ENCODE measurements at regions not wholly inside any gene's neighbourhood (a gene's known extent, or its start where the extent isn't known, plus 50 kb on each side); places are given as distances from the start of the nearest gene placed in this dataset.

GRCh38 chr7:51918581-51918980 is 602.0 kb upstream of the COBL start:
- TF ChIP-seq CTCF (IDR thresholded peaks at IDR 0.05), result no peak

GRCh38 chr7:51901489-51901840 is 584.9 kb upstream of the COBL start:
- TF ChIP-seq CTCF (IDR thresholded peaks at IDR 0.05), result no peak

- TF ChIP-seq CTCF (IDR thresholded peaks at IDR 0.05), result no peak
These were observed 583.0 kb upstream of the COBL start for GRCh38 chr7:51899611-51900010.

GRCh38 chr7:51882412-51882811 is 565.8 kb upstream of the COBL start:
- TF ChIP-seq CTCF (IDR thresholded peaks at IDR 0.05), result no peak

- no peak for TF ChIP-seq CTCF (IDR thresholded peaks at IDR 0.05)
These were observed 564.7 kb upstream of the COBL start for GRCh38 chr7:51881309-51881708.

- TF ChIP-seq CTCF (IDR thresholded peaks at IDR 0.05), result no peak
These were observed 562.3 kb upstream of the COBL start for GRCh38 chr7:51878865-51879264.

GRCh38 chr7:51869452-51869851 is 552.8 kb upstream of the COBL start:
- TF ChIP-seq CTCF (IDR thresholded peaks at IDR 0.05), result no peak

- TF ChIP-seq CTCF (IDR thresholded peaks at IDR 0.05), result no peak
These were observed 550.5 kb upstream of the COBL start for GRCh38 chr7:51867117-51867516.

Measured in LNCAP (cell line).